GM23338 (cell line): ENCODE measurements at regions not wholly inside any gene's neighbourhood (a gene's known extent, or its start where the extent isn't known, plus 50 kb on each side); places are given as distances from the start of the nearest gene placed in this dataset.

Experiments used
- ATAC-seq: fragments of 200-7000 bp; cut with Tn5 transposase; 3 replicates; pipeline ENCODE4 v1.9.1; 2020
- DNase-seq: peaks from one replicate; pipeline ENCODE4 v3.0.0-alpha.2; 2015; ENCODE audit warnings: low spot score
- H2AFZ ChIP-seq: fragments of 200-600 bp; sonication (generic); 2 replicates; pipeline ENCODE4 v1.8.0; 2016; ENCODE audit warnings: antibody characterized with exemption, mild to moderate bottlenecking, moderate library complexity
- H3F3A ChIP-seq: fragments of 200-600 bp; sonication (generic); replicated peaks from 2 replicates; pipeline ENCODE4 v1.8.0; 2017; ENCODE audit warnings: antibody characterized with exemption, mixed run types, low read depth
- H3K27ac ChIP-seq: fragments of 200-600 bp; sonication (generic); 2 replicates; pipeline ENCODE4 v1.6.1; 2016; ENCODE audit warnings: low read depth
- H3K27me3 ChIP-seq: fragments of 200-600 bp; sonication (generic); 2 replicates; pipeline ENCODE4 v1.8.0; 2016; ENCODE audit warnings: mild to moderate bottlenecking, mixed run types, moderate library complexity; ENCODE audit not compliant: insufficient read depth
- H3K36me3 ChIP-seq: fragments of 200-600 bp; sonication (generic); 2 replicates; pipeline ENCODE4 v1.8.0; 2016; ENCODE audit warnings: mild to moderate bottlenecking; ENCODE audit not compliant: insufficient read depth
- H3K4me1 ChIP-seq: fragments of 200-600 bp; sonication (generic); 2 replicates; pipeline ENCODE4 v1.8.0; 2016; ENCODE audit warnings: mild to moderate bottlenecking, moderate library complexity; ENCODE audit not compliant: insufficient read depth
- H3K4me2 ChIP-seq: fragments of 200-600 bp; sonication (generic); 2 replicates; pipeline ENCODE4 v1.7.1; 2017; ENCODE audit warnings: mixed run types
- H3K4me3 ChIP-seq: fragments of 200-600 bp; sonication (generic); 2 replicates; pipeline ENCODE4 v1.6.1; 2016; ENCODE audit warnings: mixed run types
- H3K79me2 ChIP-seq: fragments of 200-600 bp; sonication (generic); replicated peaks from 2 replicates; pipeline ENCODE4 v1.8.0; 2017; ENCODE audit warnings: mild to moderate bottlenecking; ENCODE audit not compliant: insufficient read depth
- H3K9me2 ChIP-seq: fragments of 200-600 bp; sonication (generic); 2 replicates; pipeline ENCODE4 v1.8.0; 2017; ENCODE audit not compliant: insufficient read depth
- H4K20me1 ChIP-seq: fragments of 200-600 bp; sonication (generic); replicated peaks from 2 replicates; pipeline ENCODE4 v1.8.0; 2017; ENCODE audit warnings: mild to moderate bottlenecking; ENCODE audit not compliant: insufficient read depth
- H3K27ac Mint-ChIP-seq: 2 replicates; pipeline ENCODE4 v1.8.0; 2020; ENCODE audit warnings: inconsistent platforms, mild to moderate bottlenecking, moderate library complexity, mixed read lengths
- H3K27me3 Mint-ChIP-seq: 3 replicates; pipeline ENCODE4 v1.8.0; 2022; ENCODE audit warnings: low read depth, mild to moderate bottlenecking, moderate library complexity, mixed read lengths, inconsistent platforms; ENCODE audit not compliant: insufficient read depth, poor library complexity
- H3K36me3 Mint-ChIP-seq: 3 replicates; pipeline ENCODE4 v1.8.0; 2021; ENCODE audit warnings: low read depth, mild to moderate bottlenecking, inconsistent platforms, moderate library complexity, mixed read lengths
- H3K4me1 Mint-ChIP-seq: 3 replicates; pipeline ENCODE4 v1.8.0; 2020; ENCODE audit warnings: mild to moderate bottlenecking, inconsistent platforms, mixed read lengths
- H3K4me3 Mint-ChIP-seq: 3 replicates; pipeline ENCODE4 v1.8.0; 2021; ENCODE audit warnings: moderate library complexity, mild to moderate bottlenecking, inconsistent platforms, mixed read lengths
- H3K9me3 Mint-ChIP-seq: 3 replicates; pipeline ENCODE4 v1.8.0; 2020; ENCODE audit warnings: moderate library complexity, mild to moderate bottlenecking, inconsistent platforms, mixed read lengths
- CREB1 ChIP-seq: fragments of 250-450 bp; sonication (Bioruptor Pico); IDR thresholded peaks from 2 replicates; pipeline ENCODE4 v1.5.0; 2020; ENCODE audit warnings: low read depth, mild to moderate bottlenecking, moderate library complexity
- ETS1 ChIP-seq: IDR thresholded peaks from 2 replicates; pipeline ENCODE4 v1.6.1; 2016; ENCODE audit warnings: antibody characterized with exemption
- EZH2 ChIP-seq: fragments of 200-600 bp; sonication (generic); IDR thresholded peaks from one replicate; pipeline ENCODE4 v1.8.0; 2017; ENCODE audit warnings: antibody characterized with exemption, mild to moderate bottlenecking, low read depth; ENCODE audit not compliant: unreplicated experiment
- EZH2phosphoT487 ChIP-seq: fragments of 200-600 bp; sonication (generic); IDR thresholded peaks from one replicate; pipeline ENCODE4 v1.8.1; 2018; ENCODE audit warnings: antibody characterized with exemption; ENCODE audit not compliant: unreplicated experiment
- JUNB ChIP-seq: IDR thresholded peaks from one replicate; pipeline ENCODE4 v1.6.1; 2016; ENCODE audit warnings: antibody characterized with exemption; ENCODE audit not compliant: unreplicated experiment
- NANOG ChIP-seq: IDR thresholded peaks from 2 replicates; pipeline ENCODE4 v1.6.1; 2016; ENCODE audit warnings: antibody characterized with exemption, borderline replicate concordance
- POLR2AphosphoS5 ChIP-seq: IDR thresholded peaks from 2 replicates; pipeline ENCODE4 v1.6.1; 2016; ENCODE audit warnings: antibody characterized with exemption, low read depth
- REST ChIP-seq: IDR thresholded peaks from one replicate; pipeline ENCODE4 v1.6.1; 2018; ENCODE audit warnings: antibody characterized with exemption; ENCODE audit not compliant: unreplicated experiment
- STAT1 ChIP-seq: IDR thresholded peaks from one replicate; pipeline ENCODE4 v1.6.1; 2016; ENCODE audit warnings: antibody characterized with exemption; ENCODE audit not compliant: unreplicated experiment
- ZNF114 ChIP-seq: fragments of 250-450 bp; sonication (Bioruptor Pico); IDR thresholded peaks from 2 replicates; pipeline ENCODE4 v1.5.0; 2020; ENCODE audit warnings: mild to moderate bottlenecking, moderate library complexity
- ZNF331 ChIP-seq: fragments of 250-450 bp; sonication (Bioruptor Pico); IDR thresholded peaks from 2 replicates; pipeline ENCODE4 v1.5.0; 2020; ENCODE audit warnings: low read depth, mild to moderate bottlenecking, moderate library complexity
- TF ChIP-seq, protein P1 (sequence below), 2 experiments: fragments of 200-600 bp in 1 of 2; sonication (generic) in 1 of 2; conservative IDR thresholded peaks; 2 replicates each; pipeline versions ENCODE4 v1.5.1 to v1.6.1; 2016 to 2017; ENCODE audit warnings: antibody characterized with exemption in 2 of 2, low read depth in 2 of 2, mild to moderate bottlenecking in 2 of 2, moderate library complexity in 1 of 2
- TF ChIP-seq, protein P2 (sequence below): fragments of 250-450 bp; sonication (Bioruptor Pico); IDR thresholded peaks from 2 replicates; pipeline ENCODE4 v1.5.0; 2020; ENCODE audit warnings: mild to moderate bottlenecking, moderate library complexity

DNA sequence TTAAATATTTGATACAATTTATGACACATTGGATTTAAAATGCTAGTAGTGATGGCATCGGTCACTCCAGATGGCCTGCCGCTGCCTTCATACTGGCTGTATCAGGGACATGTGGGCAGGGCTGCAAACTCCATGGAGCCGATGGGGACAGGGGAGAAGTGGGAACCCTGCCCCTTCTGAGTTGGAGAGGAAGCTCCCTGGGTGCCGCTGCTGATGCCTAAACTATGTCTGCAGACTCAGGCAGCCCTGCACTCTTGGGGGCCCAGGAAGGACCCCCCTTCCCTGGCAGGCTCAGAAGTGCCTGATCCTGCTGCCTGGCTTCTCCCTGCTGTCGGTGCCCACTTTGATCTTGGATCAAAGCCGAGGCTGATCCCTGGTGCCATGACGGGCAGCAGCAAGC is 1522.1 kb downstream of the OTOL1 start:
- Histone ChIP-seq H4K20me1 (no peaks in the 10 kb centered on the region), H3K27me3 (no peaks in the 10 kb centered on the region), H2AFZ (no peak overlapping the region), H3K36me3 (no peaks in the 10 kb centered on the region), H3K27ac (no peak overlapping the region), H3K79me2 (no peaks in the 10 kb centered on the region), H3F3A (no peaks in the 10 kb centered on the region), H3K4me3 (no peak overlapping the region), H3K4me2 (no peak overlapping the region), H3K9me2 (no peaks in the 10 kb centered on the region; the same call in 1 of the 2 replicates), H3K4me1 (no peaks in the 10 kb centered on the region)
- Mint-ChIP-seq H3K27ac (no peak overlapping the region), H3K4me1 (no peaks in the 10 kb centered on the region), H3K9me3 (peaks cover 15% of the 10 kb centered on the region), H3K36me3 (peaks cover 19% of the 10 kb centered on the region), H3K27me3 (no peaks in the 10 kb centered on the region), H3K4me3 (no peak overlapping the region)
- TF ChIP-seq JUNB: no peak
- TF ChIP-seq ZNF331: no peak
- no peak for TF ChIP-seq STAT1
- TF ChIP-seq, protein P1, sequence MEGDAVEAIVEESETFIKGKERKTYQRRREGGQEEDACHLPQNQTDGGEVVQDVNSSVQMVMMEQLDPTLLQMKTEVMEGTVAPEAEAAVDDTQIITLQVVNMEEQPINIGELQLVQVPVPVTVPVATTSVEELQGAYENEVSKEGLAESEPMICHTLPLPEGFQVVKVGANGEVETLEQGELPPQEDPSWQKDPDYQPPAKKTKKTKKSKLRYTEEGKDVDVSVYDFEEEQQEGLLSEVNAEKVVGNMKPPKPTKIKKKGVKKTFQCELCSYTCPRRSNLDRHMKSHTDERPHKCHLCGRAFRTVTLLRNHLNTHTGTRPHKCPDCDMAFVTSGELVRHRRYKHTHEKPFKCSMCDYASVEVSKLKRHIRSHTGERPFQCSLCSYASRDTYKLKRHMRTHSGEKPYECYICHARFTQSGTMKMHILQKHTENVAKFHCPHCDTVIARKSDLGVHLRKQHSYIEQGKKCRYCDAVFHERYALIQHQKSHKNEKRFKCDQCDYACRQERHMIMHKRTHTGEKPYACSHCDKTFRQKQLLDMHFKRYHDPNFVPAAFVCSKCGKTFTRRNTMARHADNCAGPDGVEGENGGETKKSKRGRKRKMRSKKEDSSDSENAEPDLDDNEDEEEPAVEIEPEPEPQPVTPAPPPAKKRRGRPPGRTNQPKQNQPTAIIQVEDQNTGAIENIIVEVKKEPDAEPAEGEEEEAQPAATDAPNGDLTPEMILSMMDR (conservative IDR thresholded peaks at IDR 0.05; ENCODE audit: low read depth in 2 of 2): no peak
- TF ChIP-seq CREB1 (CRISPR knock-in tag): no peak
- no peak for TF ChIP-seq POLR2AphosphoS5
- no peak for TF ChIP-seq ZNF114
- TF ChIP-seq, protein P2, sequence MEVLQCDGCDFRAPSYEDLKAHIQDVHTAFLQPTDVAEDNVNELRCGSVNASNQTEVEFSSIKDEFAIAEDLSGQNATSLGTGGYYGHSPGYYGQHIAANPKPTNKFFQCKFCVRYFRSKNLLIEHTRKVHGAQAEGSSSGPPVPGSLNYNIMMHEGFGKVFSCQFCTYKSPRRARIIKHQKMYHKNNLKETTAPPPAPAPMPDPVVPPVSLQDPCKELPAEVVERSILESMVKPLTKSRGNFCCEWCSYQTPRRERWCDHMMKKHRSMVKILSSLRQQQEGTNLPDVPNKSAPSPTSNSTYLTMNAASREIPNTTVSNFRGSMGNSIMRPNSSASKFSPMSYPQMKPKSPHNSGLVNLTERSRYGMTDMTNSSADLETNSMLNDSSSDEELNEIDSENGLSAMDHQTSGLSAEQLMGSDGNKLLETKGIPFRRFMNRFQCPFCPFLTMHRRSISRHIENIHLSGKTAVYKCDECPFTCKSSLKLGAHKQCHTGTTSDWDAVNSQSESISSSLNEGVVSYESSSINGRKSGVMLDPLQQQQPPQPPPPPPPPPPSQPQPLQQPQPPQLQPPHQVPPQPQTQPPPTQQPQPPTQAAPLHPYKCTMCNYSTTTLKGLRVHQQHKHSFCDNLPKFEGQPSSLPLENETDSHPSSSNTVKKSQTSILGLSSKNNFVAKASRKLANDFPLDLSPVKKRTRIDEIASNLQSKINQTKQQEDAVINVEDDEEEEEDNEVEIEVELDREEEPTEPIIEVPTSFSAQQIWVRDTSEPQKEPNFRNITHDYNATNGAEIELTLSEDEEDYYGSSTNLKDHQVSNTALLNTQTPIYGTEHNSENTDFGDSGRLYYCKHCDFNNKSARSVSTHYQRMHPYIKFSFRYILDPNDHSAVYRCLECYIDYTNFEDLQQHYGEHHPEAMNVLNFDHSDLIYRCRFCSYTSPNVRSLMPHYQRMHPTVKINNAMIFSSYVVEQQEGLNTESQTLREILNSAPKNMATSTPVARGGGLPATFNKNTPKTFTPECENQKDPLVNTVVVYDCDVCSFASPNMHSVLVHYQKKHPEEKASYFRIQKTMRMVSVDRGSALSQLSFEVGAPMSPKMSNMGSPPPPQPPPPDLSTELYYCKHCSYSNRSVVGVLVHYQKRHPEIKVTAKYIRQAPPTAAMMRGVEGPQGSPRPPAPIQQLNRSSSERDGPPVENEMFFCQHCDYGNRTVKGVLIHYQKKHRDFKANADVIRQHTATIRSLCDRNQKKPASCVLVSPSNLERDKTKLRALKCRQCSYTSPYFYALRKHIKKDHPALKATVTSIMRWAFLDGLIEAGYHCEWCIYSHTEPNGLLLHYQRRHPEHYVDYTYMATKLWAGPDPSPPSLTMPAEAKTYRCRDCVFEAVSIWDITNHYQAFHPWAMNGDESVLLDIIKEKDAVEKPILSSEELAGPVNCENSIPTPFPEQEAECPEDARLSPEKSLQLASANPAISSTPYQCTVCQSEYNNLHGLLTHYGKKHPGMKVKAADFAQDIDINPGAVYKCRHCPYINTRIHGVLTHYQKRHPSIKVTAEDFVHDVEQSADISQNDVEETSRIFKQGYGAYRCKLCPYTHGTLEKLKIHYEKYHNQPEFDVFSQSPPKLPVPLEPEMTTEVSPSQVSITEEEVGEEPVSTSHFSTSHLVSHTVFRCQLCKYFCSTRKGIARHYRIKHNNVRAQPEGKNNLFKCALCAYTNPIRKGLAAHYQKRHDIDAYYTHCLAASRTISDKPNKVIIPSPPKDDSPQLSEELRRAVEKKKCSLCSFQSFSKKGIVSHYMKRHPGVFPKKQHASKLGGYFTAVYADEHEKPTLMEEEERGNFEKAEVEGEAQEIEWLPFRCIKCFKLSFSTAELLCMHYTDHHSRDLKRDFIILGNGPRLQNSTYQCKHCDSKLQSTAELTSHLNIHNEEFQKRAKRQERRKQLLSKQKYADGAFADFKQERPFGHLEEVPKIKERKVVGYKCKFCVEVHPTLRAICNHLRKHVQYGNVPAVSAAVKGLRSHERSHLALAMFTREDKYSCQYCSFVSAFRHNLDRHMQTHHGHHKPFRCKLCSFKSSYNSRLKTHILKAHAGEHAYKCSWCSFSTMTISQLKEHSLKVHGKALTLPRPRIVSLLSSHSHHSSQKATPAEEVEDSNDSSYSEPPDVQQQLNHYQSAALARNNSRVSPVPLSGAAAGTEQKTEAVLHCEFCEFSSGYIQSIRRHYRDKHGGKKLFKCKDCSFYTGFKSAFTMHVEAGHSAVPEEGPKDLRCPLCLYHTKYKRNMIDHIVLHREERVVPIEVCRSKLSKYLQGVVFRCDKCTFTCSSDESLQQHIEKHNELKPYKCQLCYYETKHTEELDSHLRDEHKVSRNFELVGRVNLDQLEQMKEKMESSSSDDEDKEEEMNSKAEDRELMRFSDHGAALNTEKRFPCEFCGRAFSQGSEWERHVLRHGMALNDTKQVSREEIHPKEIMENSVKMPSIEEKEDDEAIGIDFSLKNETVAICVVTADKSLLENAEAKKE (CRISPR knock-in tag): no peak
- TF ChIP-seq EZH2: no peak
- TF ChIP-seq NANOG: no peak
- TF ChIP-seq ETS1: no peak
- no peak for TF ChIP-seq EZH2phosphoT487
- TF ChIP-seq REST: no peak
- ATAC-seq (no peak), DNase-seq (no peak)
